Mesenchymal stem cell (in vitro differentiated cells and primary cell): ENCODE measurements at regions not wholly inside any gene's neighbourhood (a gene's known extent, or its start where the extent isn't known, plus 50 kb on each side); places are given as distances from the start of the nearest gene placed in this dataset.

ENCODE experiments used
- DNase-seq: peaks from one replicate; pipeline ENCODE4 v3.0.0-alpha.2; 2013
- H2AFZ ChIP-seq: one replicate; pipeline ENCODE4 v1.6.1; 2013; ENCODE audit warnings: low read depth, mild to moderate bottlenecking, control low read depth, inconsistent platforms, low read length, moderate library complexity
- H2AK5ac ChIP-seq: 2 replicates; pipeline ENCODE4 v1.6.1; 2013; ENCODE audit warnings: low read length, moderate library complexity, mild to moderate bottlenecking, inconsistent platforms; ENCODE audit not compliant: severe bottlenecking
- H2BK120ac ChIP-seq: one replicate; pipeline ENCODE4 v1.6.1; 2013; ENCODE audit warnings: low read depth, mild to moderate bottlenecking, inconsistent platforms, low read length, moderate library complexity
- H2BK12ac ChIP-seq, 2 experiments: one replicate each; pipeline ENCODE4 v1.6.1; 2013; ENCODE audit warnings: inconsistent platforms in 2 of 2, low read length in 2 of 2, mild to moderate bottlenecking in 2 of 2, moderate library complexity in 2 of 2, control low read depth in 1 of 2
- H2BK15ac ChIP-seq: one replicate; pipeline ENCODE4 v1.6.1; 2013; ENCODE audit warnings: mild to moderate bottlenecking, low read depth, inconsistent platforms; ENCODE audit not compliant: poor library complexity, severe bottlenecking
- H2BK5ac ChIP-seq: 2 replicates; pipeline ENCODE4 v1.6.1; 2013; ENCODE audit warnings: low read depth, mild to moderate bottlenecking, low read length, control low read depth, inconsistent platforms; ENCODE audit not compliant: poor library complexity, severe bottlenecking
- H3K14ac ChIP-seq, 2 experiments: one replicate each; pipeline ENCODE4 v1.6.1; 2013; ENCODE audit warnings: inconsistent platforms in 2 of 2, low read length in 2 of 2, control low read depth in 1 of 2, mild to moderate bottlenecking in 1 of 2, moderate library complexity in 1 of 2
- H3K18ac ChIP-seq, 2 experiments: one replicate each; pipeline ENCODE4 v1.6.1; 2013; ENCODE audit warnings: inconsistent platforms in 2 of 2, low read length in 2 of 2, control low read depth in 1 of 2, low read depth in 1 of 2, mild to moderate bottlenecking in 1 of 2
- H3K23ac ChIP-seq, 2 experiments: one replicate each; pipeline ENCODE4 v1.6.1; 2013; ENCODE audit warnings: inconsistent platforms in 2 of 2, low read length in 2 of 2, mild to moderate bottlenecking in 2 of 2, moderate library complexity in 2 of 2, control low read depth in 1 of 2
- H3K27ac ChIP-seq: 2 replicates; pipeline ENCODE4 v1.5.1; 2013; ENCODE audit warnings: mild to moderate bottlenecking, moderate library complexity, low read length, control low read depth, inconsistent platforms; ENCODE audit not compliant: poor library complexity, severe bottlenecking
- H3K27me3 ChIP-seq, 2 experiments: 2 replicates each; pipeline versions ENCODE4 v1.6.1 to v1.7.0; 2013; ENCODE audit warnings: low read length in 2 of 2, mild to moderate bottlenecking in 2 of 2, moderate library complexity in 2 of 2, control low read depth in 1 of 2, inconsistent platforms in 1 of 2; ENCODE audit not compliant: control insufficient read depth in 1 of 2, insufficient read depth in 1 of 2
- H3K36me3 ChIP-seq, 2 experiments: 2 replicates each; pipeline versions ENCODE4 v1.6.1 to v1.7.0; 2013; ENCODE audit warnings: low read length in 2 of 2, control low read depth in 1 of 2, inconsistent platforms in 1 of 2, low read depth in 1 of 2, mild to moderate bottlenecking in 1 of 2; ENCODE audit not compliant: insufficient read depth in 2 of 2, control insufficient read depth in 1 of 2
- H3K4ac ChIP-seq, 2 experiments: one replicate each; pipeline ENCODE4 v1.6.1; 2013; ENCODE audit warnings: inconsistent platforms in 2 of 2, low read length in 2 of 2, mild to moderate bottlenecking in 2 of 2, moderate library complexity in 2 of 2, control low read depth in 1 of 2, low read depth in 1 of 2
- H3K4me1 ChIP-seq: 2 replicates; pipeline ENCODE4 v1.6.1; 2013; ENCODE audit warnings: low read depth, low read length, control low read depth; ENCODE audit not compliant: control insufficient read depth, insufficient read depth
- H3K4me2 ChIP-seq: 2 replicates; pipeline ENCODE4 v1.6.1; 2013; ENCODE audit warnings: low read length, mild to moderate bottlenecking, inconsistent platforms; ENCODE audit not compliant: poor library complexity, severe bottlenecking
- H3K4me3 ChIP-seq, 2 experiments: 2 replicates each; pipeline versions ENCODE4 v1.5.1 to v1.7.0; 2013; ENCODE audit warnings: low read length in 2 of 2, mild to moderate bottlenecking in 2 of 2, control low read depth in 1 of 2, low read depth in 1 of 2; ENCODE audit not compliant: insufficient read depth in 1 of 2
- H3K79me1 ChIP-seq: replicated peaks from 2 replicates; pipeline ENCODE4 v1.6.1; 2013; ENCODE audit warnings: mild to moderate bottlenecking, control low read depth, low read length, inconsistent platforms; ENCODE audit not compliant: poor library complexity, severe bottlenecking
- H3K9ac ChIP-seq: 2 replicates; pipeline ENCODE4 v1.7.0; 2013; ENCODE audit warnings: mild to moderate bottlenecking, low read length, moderate library complexity
- H3K9me3 ChIP-seq: 2 replicates; pipeline ENCODE4 v1.7.0; 2013; ENCODE audit warnings: mild to moderate bottlenecking, low read length; ENCODE audit not compliant: control insufficient read depth
- H4K8ac ChIP-seq: one replicate; pipeline ENCODE4 v1.6.1; 2013; ENCODE audit warnings: inconsistent platforms, mild to moderate bottlenecking, low read length, moderate library complexity
- H4K91ac ChIP-seq: one replicate; pipeline ENCODE4 v1.6.1; 2013; ENCODE audit warnings: mild to moderate bottlenecking, low read length, inconsistent platforms
- WGBS: methylation state at CpG from one replicate; pipeline ENCODE4 v1.1.7; 2013; ENCODE audit warnings: mixed read lengths; 5-methylcytosine and 5-hydroxymethylcytosine counted together

GRCh38 chr10:62907470-62908212 is 91.5 kb upstream of the EGR2 start:
- no peak overlapping the region for H2BK120ac ChIP-seq
- H3K4ac ChIP-seq: no peak overlapping the region
- H2BK5ac ChIP-seq: no peak overlapping the region
- H3K27me3 ChIP-seq: peaks cover 0 to 9% of the 10 kb centered on the region in 2 experiments
- no peaks in the 10 kb centered on the region for H3K36me3 ChIP-seq
- H3K23ac ChIP-seq: no peak overlapping the region
- H3K18ac ChIP-seq: no peak overlapping the region
- no peak overlapping the region for H2BK15ac ChIP-seq
- DNase-seq: no peak
- H2AFZ ChIP-seq: no peak overlapping the region
- H2AK5ac ChIP-seq: no peak overlapping the region
- H3K4me2 ChIP-seq: no peak overlapping the region
- 70% methylated on average over 6 of the region's 8 CpGs for WGBS
- H3K79me1 ChIP-seq: no peaks in the 10 kb centered on the region
- no peak overlapping the region for H4K91ac ChIP-seq
- no peak overlapping the region for H3K14ac ChIP-seq
- H3K9ac ChIP-seq: no peak overlapping the region
- no peak overlapping the region for H3K27ac ChIP-seq
- H3K4me3 ChIP-seq: no peak overlapping the region
- H3K9me3 ChIP-seq: no peaks in the 10 kb centered on the region
- H2BK12ac ChIP-seq: no peak overlapping the region
- H3K4me1 ChIP-seq: no peaks in the 10 kb centered on the region
- H4K8ac ChIP-seq: no peak overlapping the region

- no peak overlapping the region for H2BK120ac ChIP-seq
- no peaks in the 10 kb centered on the region for H3K4me1 ChIP-seq
These were observed 88.2 kb upstream of the EGR2 start for GRCh38 chr10:62904281-62904875.

GRCh38 chr10:62903828-62904227 is 87.7 kb upstream of the EGR2 start:
- Histone ChIP-seq H3K14ac (no peak overlapping the region), H3K4me2 (no peak overlapping the region), H2AK5ac (no peak overlapping the region), H4K91ac (no peak overlapping the region), H2BK15ac (no peak overlapping the region), H3K4ac (no peak overlapping the region), H2AFZ (no peak overlapping the region), H4K8ac (no peak overlapping the region), H2BK120ac (no peak overlapping the region), H2BK12ac (no peak overlapping the region), H3K9me3 (no peaks in the 10 kb centered on the region), H3K36me3 (no peaks in the 10 kb centered on the region), H3K18ac (no peak overlapping the region), H3K23ac (no peak overlapping the region), H3K27me3 (peaks cover 0 to 9% of the 10 kb centered on the region in 2 experiments), H3K4me1 (no peaks in the 10 kb centered on the region), H3K9ac (peak overlapping the region; percentile 70), H3K27ac (no peak overlapping the region), H3K4me3 (no peak overlapping the region), H2BK5ac (no peak overlapping the region), H3K79me1 (no peaks in the 10 kb centered on the region)
- no CpG with 5 or more reads among the region's 1 CpG for WGBS
- DNase-seq: no peak

More at GRCh38 chr10:62904281-62904875, 88.2 kb upstream of the EGR2 start:
- Histone ChIP-seq H3K27me3 (peaks cover 0 to 9% of the 10 kb centered on the region in 2 experiments), H3K4me3 (no peak overlapping the region), H3K36me3 (no peaks in the 10 kb centered on the region), H4K91ac (no peak overlapping the region), H2BK15ac (no peak overlapping the region), H2BK12ac (no peak overlapping the region), H3K23ac (no peak overlapping the region), H4K8ac (no peak overlapping the region), H3K27ac (no peak overlapping the region), H2AK5ac (no peak overlapping the region), H3K79me1 (no peaks in the 10 kb centered on the region), H3K9me3 (no peaks in the 10 kb centered on the region), H3K4me2 (no peak overlapping the region), H2BK5ac (no peak overlapping the region), H3K9ac (peak overlapping the region; percentile 70), H2AFZ (no peak overlapping the region), H3K14ac (no peak overlapping the region), H3K4ac (no peak overlapping the region), H3K18ac (no peak overlapping the region)
- DNase-seq: no peak
- WGBS: 80% methylated on average over 5 of the region's 5 CpGs

GRCh38 chr10:62900829-62901571 is 84.8 kb upstream of the EGR2 start:
- DNase-seq: no peak
- H3K27ac ChIP-seq: no peak overlapping the region
- no peak overlapping the region for H2BK12ac ChIP-seq
- H3K9me3 ChIP-seq: no peaks in the 10 kb centered on the region
- H3K4me1 ChIP-seq: no peaks in the 10 kb centered on the region
- H2BK5ac ChIP-seq: no peak overlapping the region
- no peak overlapping the region for H3K23ac ChIP-seq
- no peak overlapping the region for H2AFZ ChIP-seq
- no peaks in the 10 kb centered on the region for H3K79me1 ChIP-seq
- no peak overlapping the region for H4K91ac ChIP-seq
- H3K36me3 ChIP-seq: no peaks in the 10 kb centered on the region
- H3K9ac ChIP-seq: no peak overlapping the region
- H4K8ac ChIP-seq: no peak overlapping the region
- H3K27me3 ChIP-seq: peaks cover 0 to 3% of the 10 kb centered on the region in 2 experiments
- H3K4me3 ChIP-seq: no peak overlapping the region
- H3K14ac ChIP-seq: no peak overlapping the region
- H3K4ac ChIP-seq: no peak overlapping the region
- H3K4me2 ChIP-seq: no peak overlapping the region
- no peak overlapping the region for H2AK5ac ChIP-seq
- H2BK15ac ChIP-seq: no peak overlapping the region
- H2BK120ac ChIP-seq: no peak overlapping the region
- H3K18ac ChIP-seq: no peak overlapping the region
- 76% methylated on average over 4 of the region's 4 CpGs for WGBS
